ENCODE measurements at regions not wholly inside any gene's neighbourhood (a gene's known extent, or its start where the extent isn't known, plus 50 kb on each side); places are given as distances from the start of the nearest gene placed in this dataset.
"Not testable (repeated sequence)": the region's sequence is repeated elsewhere in the genome, so short reads cannot be mapped to it uniquely, and the experiment has no call there.

- H3K36me3 ChIP-seq (replicated peaks in 1 of 2; ENCODE audit: control insufficient read depth in 2 of 2, insufficient read depth in 2 of 2, low read length in 2 of 2); H2AFZ ChIP-seq (ENCODE audit: low read length); H3K9ac ChIP-seq (ENCODE audit: low read depth, low read length, poor library complexity); H2BK5ac ChIP-seq (ENCODE audit: low read length); H3K4me1 ChIP-seq (ENCODE audit: control insufficient read depth in 2 of 2, insufficient read depth in 1 of 2, low read depth in 1 of 2, low read length in 2 of 2); H3K4me2 ChIP-seq (ENCODE audit: insufficient read depth, low read length, poor library complexity, severe bottlenecking); H2AK5ac ChIP-seq (ENCODE audit: low read depth, low read length); DNase-seq (ENCODE audit: low spot score); H3K14ac ChIP-seq (ENCODE audit: low read length); H2BK15ac ChIP-seq (ENCODE audit: low read length); H3K79me1 ChIP-seq (ENCODE audit: low read depth, low read length); H3K4me3 ChIP-seq (ENCODE audit: low read length in 2 of 2); H4K91ac ChIP-seq (ENCODE audit: low read depth, low read length, poor library complexity); H3K18ac ChIP-seq (ENCODE audit: low read length); H3K4ac ChIP-seq (ENCODE audit: low read length); H3K27ac ChIP-seq (replicated peaks; ENCODE audit: low read length); H2BK120ac ChIP-seq (ENCODE audit: low read depth, low read length); H2BK12ac ChIP-seq (ENCODE audit: low read length); H3K23ac ChIP-seq (ENCODE audit: low read depth, low read length, poor library complexity); H3K9me3 ChIP-seq (replicated peaks in 1 of 2; ENCODE audit: control insufficient read depth in 2 of 2, insufficient read depth in 1 of 2, low read depth in 1 of 2, low read length in 2 of 2); H4K8ac ChIP-seq (ENCODE audit: low read depth, low read length): not testable (repeated sequence)
- WGBS, 2 donors (ENCODE audit: extremely low coverage in 2 of 2, insufficient read length in 2 of 2, insufficient replicate concordance in 1 of 2) = 89 to 100% methylated on average over 3 of the region's 3 CpGs
- H3K27me3 ChIP-seq (ENCODE audit: control insufficient read depth in 3 of 3, insufficient read depth in 3 of 3, low read depth in 1 of 3, low read length in 3 of 3) = peaks cover 8 to 11% (median 10%) of the 10 kb centered on the region in 3 experiments
These were observed 131.6 kb downstream of the ZNF92 start for GRCh38 chr7:65505320-65505633.

- DNase-seq (ENCODE audit: low spot score) = peak; percentile 2
- H2BK15ac ChIP-seq (ENCODE audit: low read length) = not testable (repeated sequence)
These were observed 135.1 kb downstream of the ZNF92 start for GRCh38 chr7:65508581-65509367.

GRCh38 chr7:65509368-65510186, 135.9 kb downstream of the ZNF92 start:
- H3K79me1 ChIP-seq (ENCODE audit: low read depth, low read length) = no peaks in the 10 kb centered on the region
- H3K36me3 ChIP-seq (replicated peaks in 1 of 2; ENCODE audit: control insufficient read depth in 2 of 2, insufficient read depth in 2 of 2, low read length in 2 of 2) = no peaks in the 10 kb centered on the region
- no peaks in the 10 kb centered on the region for H3K4me1 ChIP-seq (ENCODE audit: control insufficient read depth in 2 of 2, insufficient read depth in 1 of 2, low read depth in 1 of 2, low read length in 2 of 2)
- H3K27ac ChIP-seq (replicated peaks; ENCODE audit: low read length) = no peak overlapping the region
- H3K27me3 ChIP-seq (ENCODE audit: control insufficient read depth in 3 of 3, insufficient read depth in 3 of 3, low read depth in 1 of 3, low read length in 3 of 3) = peaks cover 8 to 25% (median 10%) of the 10 kb centered on the region in 3 experiments
- peak overlapping the region; percentile 80 for H3K18ac ChIP-seq (ENCODE audit: low read length)
- H3K4me2 ChIP-seq (ENCODE audit: insufficient read depth, low read length, poor library complexity, severe bottlenecking) = peak overlapping the region; percentile 66
- H2BK5ac ChIP-seq (ENCODE audit: low read length) = no peak overlapping the region
- H3K4ac ChIP-seq (ENCODE audit: low read length) = no peak overlapping the region
- no peak overlapping the region for H4K8ac ChIP-seq (ENCODE audit: low read depth, low read length)
- H2BK120ac ChIP-seq (ENCODE audit: low read depth, low read length) = no peak overlapping the region
- H3K4me3 ChIP-seq (ENCODE audit: low read length in 2 of 2) = peak overlapping the region; percentile 22 to 74
- H3K9ac ChIP-seq (ENCODE audit: low read depth, low read length, poor library complexity) = no peak overlapping the region
- H2BK12ac ChIP-seq (ENCODE audit: low read length) = no peak overlapping the region
- H3K14ac ChIP-seq (ENCODE audit: low read length) = no peak overlapping the region
- H2BK15ac ChIP-seq (ENCODE audit: low read length) = no peak overlapping the region
- peak; percentile 15 for DNase-seq (ENCODE audit: low spot score)
- no peak overlapping the region for H2AK5ac ChIP-seq (ENCODE audit: low read depth, low read length)
- peak overlapping the region; percentile 91 for H2AFZ ChIP-seq (ENCODE audit: low read length)
- no peaks in the 10 kb centered on the region for H3K9me3 ChIP-seq (replicated peaks in 1 of 2; ENCODE audit: control insufficient read depth in 2 of 2, insufficient read depth in 1 of 2, low read depth in 1 of 2, low read length in 2 of 2)
- H4K91ac ChIP-seq (ENCODE audit: low read depth, low read length, poor library complexity) = no peak overlapping the region
- no CpG with 5 or more reads among the region's 85 CpGs for WGBS, 2 donors (ENCODE audit: extremely low coverage in 2 of 2, insufficient read length in 2 of 2, insufficient replicate concordance in 1 of 2)
- no peak overlapping the region for H3K23ac ChIP-seq (ENCODE audit: low read depth, low read length, poor library complexity)

More at GRCh38 chr7:65508581-65509367, 135.1 kb downstream of the ZNF92 start:
- Histone ChIP-seq H3K27me3 (ENCODE audit: control insufficient read depth in 3 of 3, insufficient read depth in 3 of 3, low read depth in 1 of 3, low read length in 3 of 3) (peaks cover 8 to 25% (median 10%) of the 10 kb centered on the region in 3 experiments), H2AFZ (ENCODE audit: low read length) (peak overlapping the region; percentile 91), H3K4me3 (ENCODE audit: low read length in 2 of 2) (peak overlapping the region; percentile 22 to 74), H3K4me2 (ENCODE audit: insufficient read depth, low read length, poor library complexity, severe bottlenecking) (peak overlapping the region; percentile 66)
- not testable (repeated sequence) for H4K8ac ChIP-seq (ENCODE audit: low read depth, low read length); H3K4me1 ChIP-seq (ENCODE audit: control insufficient read depth in 2 of 2, insufficient read depth in 1 of 2, low read depth in 1 of 2, low read length in 2 of 2); H3K23ac ChIP-seq (ENCODE audit: low read depth, low read length, poor library complexity); H3K14ac ChIP-seq (ENCODE audit: low read length); H2AK5ac ChIP-seq (ENCODE audit: low read depth, low read length); H4K91ac ChIP-seq (ENCODE audit: low read depth, low read length, poor library complexity); H3K36me3 ChIP-seq (replicated peaks in 1 of 2; ENCODE audit: control insufficient read depth in 2 of 2, insufficient read depth in 2 of 2, low read length in 2 of 2); H3K9me3 ChIP-seq (replicated peaks in 1 of 2; ENCODE audit: control insufficient read depth in 2 of 2, insufficient read depth in 1 of 2, low read depth in 1 of 2, low read length in 2 of 2); H2BK120ac ChIP-seq (ENCODE audit: low read depth, low read length); H3K4ac ChIP-seq (ENCODE audit: low read length); H3K9ac ChIP-seq (ENCODE audit: low read depth, low read length, poor library complexity); H3K79me1 ChIP-seq (ENCODE audit: low read depth, low read length); H3K27ac ChIP-seq (replicated peaks; ENCODE audit: low read length); H3K18ac ChIP-seq (ENCODE audit: low read length); H2BK5ac ChIP-seq (ENCODE audit: low read length); H2BK12ac ChIP-seq (ENCODE audit: low read length)
- WGBS, 2 donors (ENCODE audit: extremely low coverage in 2 of 2, insufficient read length in 2 of 2, insufficient replicate concordance in 1 of 2) = no CpG with 5 or more reads among the region's 85 CpGs

GRCh38 chr7:65510187-65510538, 136.5 kb downstream of the ZNF92 start:
- Histone ChIP-seq H3K4me2 (ENCODE audit: insufficient read depth, low read length, poor library complexity, severe bottlenecking) (peak overlapping the region; percentile 66), H3K27me3 (ENCODE audit: control insufficient read depth in 3 of 3, insufficient read depth in 3 of 3, low read depth in 1 of 3, low read length in 3 of 3) (peaks cover 8 to 25% (median 10%) of the 10 kb centered on the region in 3 experiments)
- H3K4me1 ChIP-seq (ENCODE audit: control insufficient read depth in 2 of 2, insufficient read depth in 1 of 2, low read depth in 1 of 2, low read length in 2 of 2); H3K4ac ChIP-seq (ENCODE audit: low read length); H3K9me3 ChIP-seq (replicated peaks in 1 of 2; ENCODE audit: control insufficient read depth in 2 of 2, insufficient read depth in 1 of 2, low read depth in 1 of 2, low read length in 2 of 2); H3K9ac ChIP-seq (ENCODE audit: low read depth, low read length, poor library complexity); H4K8ac ChIP-seq (ENCODE audit: low read depth, low read length); H3K14ac ChIP-seq (ENCODE audit: low read length); H3K27ac ChIP-seq (replicated peaks; ENCODE audit: low read length); H2BK5ac ChIP-seq (ENCODE audit: low read length); H2AK5ac ChIP-seq (ENCODE audit: low read depth, low read length); H2BK120ac ChIP-seq (ENCODE audit: low read depth, low read length); H2AFZ ChIP-seq (ENCODE audit: low read length); H2BK12ac ChIP-seq (ENCODE audit: low read length); H3K4me3 ChIP-seq (ENCODE audit: low read length in 2 of 2); H2BK15ac ChIP-seq (ENCODE audit: low read length); H3K18ac ChIP-seq (ENCODE audit: low read length); H3K23ac ChIP-seq (ENCODE audit: low read depth, low read length, poor library complexity); H4K91ac ChIP-seq (ENCODE audit: low read depth, low read length, poor library complexity); H3K36me3 ChIP-seq (replicated peaks in 1 of 2; ENCODE audit: control insufficient read depth in 2 of 2, insufficient read depth in 2 of 2, low read length in 2 of 2); H3K79me1 ChIP-seq (ENCODE audit: low read depth, low read length): not testable (repeated sequence)
- no CpG with 5 or more reads among the region's 1 CpG for WGBS, 2 donors (ENCODE audit: extremely low coverage in 2 of 2, insufficient read length in 2 of 2, insufficient replicate concordance in 1 of 2)
- DNase-seq (ENCODE audit: low spot score) = peak; percentile 12

Data from neuronal stem cell (in vitro differentiated cells).